KMS-11 (cell line): ENCODE measurements at regions not wholly inside any gene's neighbourhood (a gene's known extent, or its start where the extent isn't known, plus 50 kb on each side); places are given as distances from the start of the nearest gene placed in this dataset.
"Not testable (repeated sequence)": the region's sequence is repeated elsewhere in the genome, so short reads cannot be mapped to it uniquely, and the experiment has no call there.

ENCODE experiments used
- H2AFZ ChIP-seq: fragments of 200-600 bp; sonication (generic); 2 replicates; pipeline ENCODE4 v1.6.1; 2016; ENCODE audit warnings: antibody characterized with exemption, mixed run types, low read depth
- H3K27ac ChIP-seq: fragments of 200-600 bp; sonication (generic); 2 replicates; pipeline ENCODE4 v1.6.1; 2016; ENCODE audit warnings: mild to moderate bottlenecking, mixed run types
- H3K27me3 ChIP-seq: fragments of 200-600 bp; sonication (generic); 2 replicates; pipeline ENCODE4 v1.6.1; 2017; ENCODE audit warnings: mild to moderate bottlenecking, low read depth, mixed run types, moderate library complexity; ENCODE audit not compliant: insufficient read depth
- H3K36me3 ChIP-seq: fragments of 200-600 bp; sonication (generic); 2 replicates; pipeline ENCODE4 v1.6.1; 2017; ENCODE audit warnings: mild to moderate bottlenecking, mixed run types; ENCODE audit not compliant: insufficient read depth
- H3K4me1 ChIP-seq: fragments of 200-600 bp; sonication (generic); 2 replicates; pipeline ENCODE4 v1.6.1; 2016; ENCODE audit warnings: mild to moderate bottlenecking, low read depth, mixed run types; ENCODE audit not compliant: poor library complexity, severe bottlenecking
- H3K4me2 ChIP-seq: fragments of 200-600 bp; sonication (generic); 2 replicates; pipeline ENCODE4 v1.7.0; 2016; ENCODE audit warnings: mild to moderate bottlenecking, mixed run types
- H3K4me3 ChIP-seq: fragments of 200-600 bp; sonication (generic); IDR thresholded peaks from 2 replicates; pipeline ENCODE4 v1.6.1; 2017; ENCODE audit warnings: low read depth, low read length, mixed read lengths; ENCODE audit not compliant: insufficient read depth
- H3K79me2 ChIP-seq: fragments of 200-600 bp; sonication (generic); 2 replicates; pipeline ENCODE4 v1.6.1; 2016; ENCODE audit warnings: low read depth, mixed run types; ENCODE audit not compliant: insufficient read depth
- H3K9ac ChIP-seq: fragments of 200-600 bp; sonication (generic); 2 replicates; pipeline ENCODE4 v1.6.1; 2016; ENCODE audit warnings: mild to moderate bottlenecking, mixed run types
- H4K20me1 ChIP-seq: fragments of 200-600 bp; sonication (generic); 2 replicates; pipeline ENCODE4 v1.6.1; 2016; ENCODE audit warnings: mild to moderate bottlenecking, mixed run types; ENCODE audit not compliant: insufficient read depth
- TF ChIP-seq, protein P1 (sequence below): fragments of 200-600 bp; sonication (generic); conservative IDR thresholded peaks from 2 replicates; pipeline ENCODE4 v1.6.1; 2017; ENCODE audit warnings: low read depth, mild to moderate bottlenecking, antibody characterized with exemption, low read length, moderate library complexity, mixed read lengths

DNA sequence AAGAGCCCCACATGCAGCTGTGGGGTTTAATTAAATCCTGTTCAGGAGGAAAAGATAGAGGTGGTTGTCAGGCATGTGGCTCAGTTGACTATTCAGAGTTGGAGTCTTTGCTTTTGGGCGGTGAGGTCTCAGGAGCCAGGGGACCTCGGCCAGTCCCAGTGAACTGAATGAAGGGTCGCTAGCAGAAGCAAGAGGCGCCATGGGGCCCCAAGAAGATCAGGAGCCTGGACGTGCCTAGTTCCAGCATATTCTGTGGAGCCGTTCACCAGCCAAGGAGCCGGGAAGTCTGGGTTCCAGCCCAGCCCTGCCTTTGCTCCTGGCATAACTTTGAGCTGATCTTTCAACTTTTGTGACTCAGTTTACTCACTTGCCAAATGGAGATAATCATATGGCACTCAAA lies 217.7 kb upstream of the IRF2BP2 start:
- Histone ChIP-seq H3K4me3 (no peak overlapping the region), H3K27me3 (no peaks in the 10 kb centered on the region), H3K9ac (no peak overlapping the region), H3K4me1 (no peaks in the 10 kb centered on the region), H3K36me3 (no peaks in the 10 kb centered on the region), H3K79me2 (no peaks in the 10 kb centered on the region), H4K20me1 (no peaks in the 10 kb centered on the region), H3K27ac (no peak overlapping the region), H3K4me2 (no peak overlapping the region), H2AFZ (no peak overlapping the region)
- TF ChIP-seq, protein P1, sequence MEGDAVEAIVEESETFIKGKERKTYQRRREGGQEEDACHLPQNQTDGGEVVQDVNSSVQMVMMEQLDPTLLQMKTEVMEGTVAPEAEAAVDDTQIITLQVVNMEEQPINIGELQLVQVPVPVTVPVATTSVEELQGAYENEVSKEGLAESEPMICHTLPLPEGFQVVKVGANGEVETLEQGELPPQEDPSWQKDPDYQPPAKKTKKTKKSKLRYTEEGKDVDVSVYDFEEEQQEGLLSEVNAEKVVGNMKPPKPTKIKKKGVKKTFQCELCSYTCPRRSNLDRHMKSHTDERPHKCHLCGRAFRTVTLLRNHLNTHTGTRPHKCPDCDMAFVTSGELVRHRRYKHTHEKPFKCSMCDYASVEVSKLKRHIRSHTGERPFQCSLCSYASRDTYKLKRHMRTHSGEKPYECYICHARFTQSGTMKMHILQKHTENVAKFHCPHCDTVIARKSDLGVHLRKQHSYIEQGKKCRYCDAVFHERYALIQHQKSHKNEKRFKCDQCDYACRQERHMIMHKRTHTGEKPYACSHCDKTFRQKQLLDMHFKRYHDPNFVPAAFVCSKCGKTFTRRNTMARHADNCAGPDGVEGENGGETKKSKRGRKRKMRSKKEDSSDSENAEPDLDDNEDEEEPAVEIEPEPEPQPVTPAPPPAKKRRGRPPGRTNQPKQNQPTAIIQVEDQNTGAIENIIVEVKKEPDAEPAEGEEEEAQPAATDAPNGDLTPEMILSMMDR = no peak

DNA sequence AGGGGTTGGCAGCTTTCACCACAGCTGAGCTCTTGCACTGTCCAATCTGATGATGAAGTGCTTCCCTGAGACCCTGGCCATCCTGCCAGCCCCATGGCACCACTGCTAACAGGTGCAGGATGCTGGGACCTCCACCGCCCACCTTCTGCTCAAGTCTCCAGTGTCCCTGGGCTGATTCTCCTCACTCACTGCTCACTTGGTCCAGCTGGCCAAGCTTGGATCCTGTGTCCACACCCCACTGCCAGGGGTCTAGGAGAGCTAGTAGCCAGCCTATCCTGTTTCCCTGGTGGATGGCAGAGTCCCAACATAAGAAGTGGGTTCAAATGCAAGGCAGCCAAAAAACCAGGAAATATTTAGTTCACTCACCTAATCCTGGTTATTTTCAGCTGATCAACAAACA lies 217.2 kb upstream of the IRF2BP2 start:
- Histone ChIP-seq H3K79me2 (no peaks in the 10 kb centered on the region), H4K20me1 (no peaks in the 10 kb centered on the region), H2AFZ (no peak overlapping the region), H3K4me3 (no peak overlapping the region), H3K27me3 (no peaks in the 10 kb centered on the region), H3K9ac (no peak overlapping the region), H3K36me3 (no peaks in the 10 kb centered on the region), H3K27ac (no peak overlapping the region), H3K4me1 (no peaks in the 10 kb centered on the region), H3K4me2 (no peak overlapping the region)
- TF ChIP-seq, protein P1 = no peak

DNA sequence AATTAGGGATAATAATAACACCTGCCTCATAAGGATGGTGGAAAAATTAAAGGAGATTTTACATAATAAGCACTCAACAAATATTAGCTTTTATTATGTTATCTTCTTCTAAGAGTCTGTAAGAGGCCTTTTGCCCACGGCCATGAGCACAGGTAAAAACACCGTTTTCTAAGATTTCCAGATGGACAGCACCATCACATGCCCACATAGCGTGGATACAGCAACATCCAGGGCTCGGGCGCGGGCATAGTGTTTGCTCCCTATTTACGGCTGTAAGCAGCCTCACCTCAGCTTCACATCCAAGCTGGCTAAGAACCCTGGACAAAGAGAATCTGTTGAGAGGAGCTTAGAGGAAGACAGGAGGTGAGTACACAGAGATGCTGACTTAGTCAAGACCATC lies 216.4 kb upstream of the IRF2BP2 start:
- Histone ChIP-seq H3K27me3 (no peaks in the 10 kb centered on the region), H3K27ac (no peak overlapping the region), H3K79me2 (no peaks in the 10 kb centered on the region), H3K36me3 (no peaks in the 10 kb centered on the region), H3K9ac (no peak overlapping the region), H3K4me1 (no peaks in the 10 kb centered on the region), H3K4me2 (no peak overlapping the region), H3K4me3 (no peak overlapping the region), H2AFZ (no peak overlapping the region), H4K20me1 (no peaks in the 10 kb centered on the region)
- TF ChIP-seq, protein P1 = no peak

DNA sequence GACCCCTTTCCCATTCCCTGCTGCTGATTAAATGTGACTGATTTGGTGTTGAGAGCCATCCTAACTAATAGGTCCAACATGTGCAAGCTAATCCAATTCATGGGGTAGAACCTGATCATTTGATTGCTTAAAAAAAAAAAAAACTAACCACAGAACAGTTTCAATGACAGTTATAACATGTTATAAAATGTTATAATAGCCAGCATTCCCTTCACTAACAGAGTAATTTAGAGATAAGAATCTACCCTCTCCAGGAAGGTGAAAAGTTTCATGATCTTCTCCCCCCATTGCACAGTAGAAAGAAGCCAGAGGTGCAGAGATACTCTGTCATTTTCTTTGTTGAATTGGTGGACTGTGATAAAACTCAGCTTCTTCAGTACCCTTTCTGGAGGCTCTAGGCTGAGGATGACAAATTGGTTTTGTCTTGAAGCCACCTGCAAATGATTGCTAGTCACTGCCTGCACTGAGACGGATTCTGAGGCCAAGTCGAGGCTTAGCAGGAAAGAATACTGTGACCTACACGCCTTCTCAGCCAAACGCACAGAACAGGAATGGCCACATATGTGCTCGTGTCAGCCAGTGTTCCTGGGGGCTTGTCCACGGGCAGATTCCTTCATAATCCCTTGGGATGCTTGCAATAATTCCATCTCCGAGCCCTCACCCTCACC lies 215.7 kb upstream of the IRF2BP2 start:
- H3K36me3 ChIP-seq = no peaks in the 10 kb centered on the region
- no peak overlapping the region for H3K4me2 ChIP-seq
- H4K20me1 ChIP-seq = no peaks in the 10 kb centered on the region
- H3K27ac ChIP-seq = no peak overlapping the region
- no peaks in the 10 kb centered on the region for H3K27me3 ChIP-seq
- H3K9ac ChIP-seq = no peak overlapping the region
- no peak overlapping the region for H2AFZ ChIP-seq
- H3K4me3 ChIP-seq = no peak overlapping the region
- no peaks in the 10 kb centered on the region for H3K79me2 ChIP-seq
- H3K4me1 ChIP-seq = no peaks in the 10 kb centered on the region
- TF ChIP-seq, protein P1 = no peak

DNA sequence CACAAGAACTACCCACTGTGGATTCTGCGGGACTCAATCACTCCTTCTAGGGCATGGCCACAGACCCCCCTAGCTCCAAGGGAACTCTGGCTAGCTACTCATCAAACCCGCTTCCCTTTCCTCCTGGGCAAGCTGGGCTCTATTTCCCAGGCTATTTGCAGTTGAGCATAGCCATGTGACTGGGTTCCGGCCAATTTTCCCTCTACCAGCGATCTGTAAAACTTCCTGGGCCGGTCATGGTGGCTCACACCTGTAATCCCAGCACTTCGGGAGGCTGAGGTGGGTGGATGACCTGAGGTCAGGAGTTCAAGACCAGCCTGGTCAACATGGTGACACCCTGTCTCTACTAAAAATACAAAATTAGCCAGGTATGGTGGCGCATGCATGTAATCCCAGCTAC lies 214.9 kb upstream of the IRF2BP2 start:
- H3K27ac ChIP-seq, H3K4me2 ChIP-seq, H3K27me3 ChIP-seq, H2AFZ ChIP-seq, H3K9ac ChIP-seq, H3K79me2 ChIP-seq, H3K4me1 ChIP-seq, H3K36me3 ChIP-seq, H4K20me1 ChIP-seq, H3K4me3 ChIP-seq: not testable (repeated sequence)
